Stomach (tissue), 8 donors: ENCODE measurements at regions not wholly inside any gene's neighbourhood (a gene's known extent, or its start where the extent isn't known, plus 50 kb on each side); places are given as distances from the start of the nearest gene placed in this dataset.

Experiments
- DNase-seq, 2 donors: peaks; one replicate each; pipeline versions ENCODE4 v3.0.0 to v3.0.0-alpha.2; 2013 to 2019
- H3K27ac ChIP-seq, 5 donors: fragments of 200-600 bp in 4 of 5; sonication (generic) in 4 of 5; one replicate each; pipeline ENCODE4 v1.5.1; 2013 to 2019; ENCODE audit warnings: mild to moderate bottlenecking in 1 of 5, moderate library complexity in 1 of 5
- H3K27me3 ChIP-seq, 3 donors: fragments of 200-600 bp; sonication (generic); one replicate each; pipeline ENCODE4 v1.5.1; 2017 to 2019; ENCODE audit warnings: mixed run types in 1 of 3
- H3K36me3 ChIP-seq, 4 donors: fragments of 200-600 bp; sonication (generic); 1 replicate in 3 of 4; 2 replicates in 1 of 4; pipeline ENCODE4 v1.5.1; 2016 to 2019
- H3K4me1 ChIP-seq, 4 donors: fragments of 200-600 bp; sonication (generic); one replicate each; pipeline ENCODE4 v1.5.1; 2016 to 2019
- H3K4me3 ChIP-seq, 4 donors: fragments of 200-600 bp; sonication (generic) in 3 of 4; one replicate each; pipeline ENCODE4 v1.5.1; 2016 to 2019; ENCODE audit warnings: mild to moderate bottlenecking in 1 of 4
- H3K9me3 ChIP-seq, 4 donors: fragments of 200-600 bp; sonication (generic); one replicate each; pipeline ENCODE4 v1.5.1; 2016 to 2019
- CTCF ChIP-seq, 7 experiments: fragments of 450-650 bp in 4 of 7; fragments of 200-600 bp in 3 of 7; sonication (generic) in 3 of 7; IDR thresholded peaks; one replicate each; pipeline ENCODE4 v1.5.1; 2016 to 2019; ENCODE audit warnings: antibody characterized with exemption in 7 of 7, control low read depth in 2 of 7, mild to moderate bottlenecking in 1 of 7
- EP300 ChIP-seq: sonication (generic); formaldehyde crosslinking; IDR thresholded peaks from one replicate; pipeline ENCODE4 v1.6.1; 2017; ENCODE audit warnings: antibody characterized with exemption
- POLR2A ChIP-seq, 4 donors: fragments of 450-650 bp; IDR thresholded peaks; one replicate each; pipeline ENCODE4 v1.6.1; 2016; ENCODE audit warnings: antibody characterized with exemption in 4 of 4, control low read depth in 2 of 4, mild to moderate bottlenecking in 1 of 4, moderate library complexity in 1 of 4
- POLR2AphosphoS5 ChIP-seq, 3 donors: sonication (generic); formaldehyde crosslinking; IDR thresholded peaks; one replicate each; pipeline ENCODE4 v1.6.1; 2016; ENCODE audit warnings: antibody characterized with exemption in 3 of 3
- WGBS, 5 donors: extraction: QIAGEN DNeasy Blood & Tissue Kit in 3 of 5; methylation state at CpG; one replicate each; pipeline versions ENCODE4 v1.1.5 to v1.1.7; 2013 to 2018; 5-methylcytosine and 5-hydroxymethylcytosine counted together
- intact Hi-C: fragments of 100-400 bp; cut with DNase I; formaldehyde crosslinking; loops from one replicate; pipeline ENCODE4 v1.15.1; 2023; ENCODE audit warnings: low total_unique reads
- donor health status: healthy with polysubstance abuse.
- donor health status: Bipolar disorder and iron deficiency.
- donor health status: healthy.

- H3K4me3 ChIP-seq: no peak overlapping the region
- no peaks in the 10 kb centered on the region for H3K9me3 ChIP-seq
- no peaks in the 10 kb centered on the region for H3K27me3 ChIP-seq
- no peak for TF ChIP-seq EP300
- no peak for TF ChIP-seq POLR2A (IDR thresholded peaks at IDR 0.05)
- TF ChIP-seq CTCF (IDR thresholded peaks at IDR 0.05): no peak
- no peak for TF ChIP-seq POLR2AphosphoS5 (IDR thresholded peaks at IDR 0.05)
- no peaks in the 10 kb centered on the region for H3K36me3 ChIP-seq
- H3K27ac ChIP-seq: no peak overlapping the region
- no peak for DNase-seq
- WGBS, 5 donors: 30 to 52% (median 41%) methylated on average over 1 of the region's 1 CpG
- intact Hi-C loops: no loop called here
- H3K4me1 ChIP-seq: no peaks in the 10 kb centered on the region
These were observed 465.7 kb downstream of the TBC1D4 start for GRCh38 chr13:75016225-75016624.

GRCh38 chr13:75013818-75014217 is 468.2 kb downstream of the TBC1D4 start:
- Histone ChIP-seq H3K4me1 (no peaks in the 10 kb centered on the region), H3K27ac (no peak overlapping the region), H3K9me3 (no peaks in the 10 kb centered on the region), H3K4me3 (no peak overlapping the region), H3K36me3 (no peaks in the 10 kb centered on the region), H3K27me3 (no peaks in the 10 kb centered on the region)
- no peak for TF ChIP-seq EP300
- intact Hi-C loops: no loop called here
- WGBS, 5 donors: 77 to 83% (median 81%) methylated on average over 4 of the region's 4 CpGs
- DNase-seq: no peak

GRCh38 chr13:75010941-75011340 is 471.0 kb downstream of the TBC1D4 start:
- Histone ChIP-seq H3K4me3 (no peak overlapping the region), H3K27me3 (no peaks in the 10 kb centered on the region), H3K27ac (no peak overlapping the region), H3K9me3 (no peaks in the 10 kb centered on the region), H3K4me1 (no peaks in the 10 kb centered on the region), H3K36me3 (no peaks in the 10 kb centered on the region)
- TF ChIP-seq POLR2A (IDR thresholded peaks at IDR 0.05) (no peak), CTCF (IDR thresholded peaks at IDR 0.05) (no peak), EP300 (no peak), POLR2AphosphoS5 (IDR thresholded peaks at IDR 0.05) (no peak)
- DNase-seq: no peak
- 81 to 93% (median 87%) methylated on average over 4 of the region's 4 CpGs for WGBS, 5 donors
- intact Hi-C loops: no loop called here

- Histone ChIP-seq H3K4me3 (no peak overlapping the region), H3K27me3 (no peaks in the 10 kb centered on the region), H3K9me3 (no peaks in the 10 kb centered on the region), H3K4me1 (no peaks in the 10 kb centered on the region), H3K36me3 (no peaks in the 10 kb centered on the region), H3K27ac (no peak overlapping the region)
- intact Hi-C loops: no loop called here
- no peak for DNase-seq
- no peak for TF ChIP-seq CTCF (IDR thresholded peaks at IDR 0.05)
- no peak for TF ChIP-seq POLR2AphosphoS5 (IDR thresholded peaks at IDR 0.05)
- no peak for TF ChIP-seq EP300
- no peak for TF ChIP-seq POLR2A (IDR thresholded peaks at IDR 0.05)
These were observed 473.0 kb downstream of the TBC1D4 start for GRCh38 chr13:75008926-75009325.

- Histone ChIP-seq H3K27me3 (no peaks in the 10 kb centered on the region), H3K27ac (no peak overlapping the region), H3K36me3 (no peaks in the 10 kb centered on the region), H3K4me3 (no peak overlapping the region), H3K4me1 (no peaks in the 10 kb centered on the region), H3K9me3 (no peaks in the 10 kb centered on the region)
- WGBS, 5 donors: 67 to 93% (median 89%) methylated on average over 2 of the region's 2 CpGs
- TF ChIP-seq EP300: no peak
- TF ChIP-seq POLR2A (IDR thresholded peaks at IDR 0.05): no peak
- no peak for TF ChIP-seq CTCF (IDR thresholded peaks at IDR 0.05)
- no peak for TF ChIP-seq POLR2AphosphoS5 (IDR thresholded peaks at IDR 0.05)
- no peak for DNase-seq
- intact Hi-C loops: no loop called here
These were observed 491.0 kb downstream of the TBC1D4 start for GRCh38 chr13:74990992-74991391.
